SK-N-SH (cell line): ENCODE measurements at regions not wholly inside any gene's neighbourhood (a gene's known extent, or its start where the extent isn't known, plus 50 kb on each side); places are given as distances from the start of the nearest gene placed in this dataset.

Experiments
- CTCF ChIA-PET: fragments of 300-600, 350-600 bp; formaldehyde crosslinking; extraction: SDS; loops from one replicate; lab custom pipeline; 2021; lab: Yijun Ruan, JAX
- POLR2A ChIA-PET: fragments of 350-600 bp; sonication (Branson Sonifier 250); formaldehyde crosslinking; extraction: SDS; loops from one replicate; lab custom pipeline; 2020; ENCODE audit warnings: antibody characterized with exemption, inconsistent platforms; lab: Yijun Ruan, JAX
- DNase-seq: peaks from one replicate; pipeline ENCODE4 v3.0.0; 2012
- H2AFZ ChIP-seq: fragments of 200-600 bp; sonication (generic); 2 replicates; pipeline ENCODE4 v1.8.1; 2016; ENCODE audit warnings: antibody characterized with exemption, mild to moderate bottlenecking, low read depth
- H3F3A ChIP-seq: fragments of 200-600 bp; sonication (generic); replicated peaks from 2 replicates; pipeline ENCODE3; 2016; ENCODE audit warnings: antibody characterized with exemption, mild to moderate bottlenecking; ENCODE audit not compliant: insufficient read depth
- H3K27ac ChIP-seq, 2 experiments: fragments of 200-500 bp in 1 of 2; fragments of 200-600 bp in 1 of 2; sonication (Bioruptor generic) in 1 of 2; sonication (generic), shearing (Covaris generic) in 1 of 2; 2 replicates each; pipeline versions ENCODE4 v1.5.1 to v1.6.1; 2014 to 2016; ENCODE audit warnings: low read depth in 2 of 2, inconsistent platforms in 1 of 2, low read length in 1 of 2, mild to moderate bottlenecking in 1 of 2, mixed read lengths in 1 of 2
- H3K27me3 ChIP-seq: fragments of 200-600 bp; sonication (generic), shearing (Covaris generic); 2 replicates; pipeline ENCODE4 v1.6.1; 2016; ENCODE audit warnings: mixed run types; ENCODE audit not compliant: insufficient read depth
- H3K36me3 ChIP-seq, 2 experiments: fragments of 200-500 bp in 1 of 2; fragments of 200-600 bp in 1 of 2; sonication (Bioruptor generic) in 1 of 2; sonication (generic) in 1 of 2; replicated peaks in 1 of 2; 2 replicates each; pipeline versions ENCODE3 to v1.5.1; 2014 to 2016; ENCODE audit warnings: low read length in 1 of 2, mild to moderate bottlenecking in 1 of 2; ENCODE audit not compliant: insufficient read depth in 2 of 2, control insufficient read depth in 1 of 2
- H3K4me1 ChIP-seq, 2 experiments: fragments of 200-500 bp in 1 of 2; fragments of 200-600 bp in 1 of 2; sonication (Bioruptor generic) in 1 of 2; sonication (generic), shearing (Covaris generic) in 1 of 2; 2 replicates each; pipeline versions ENCODE4 v1.5.1 to v1.6.1; 2014 to 2016; ENCODE audit warnings: low read depth in 1 of 2, low read length in 1 of 2, mixed run types in 1 of 2; ENCODE audit not compliant: insufficient read depth in 2 of 2, control insufficient read depth in 1 of 2
- H3K4me2 ChIP-seq: fragments of 200-600 bp; sonication (generic), shearing (Covaris generic); 2 replicates; pipeline ENCODE4 v1.6.1; 2017; ENCODE audit warnings: mixed run types
- H3K4me3 ChIP-seq, 2 experiments: fragments of 200-500 bp in 1 of 2; fragments of 200-600 bp in 1 of 2; sonication (Bioruptor generic) in 1 of 2; sonication (generic), shearing (Covaris generic) in 1 of 2; 2 replicates each; pipeline versions ENCODE4 v1.5.1 to v1.8.1; 2014 to 2016; ENCODE audit warnings: low read depth in 2 of 2, inconsistent platforms in 1 of 2, low read length in 1 of 2, mild to moderate bottlenecking in 1 of 2, mixed read lengths in 1 of 2, moderate library complexity in 1 of 2
- H3K79me2 ChIP-seq: fragments of 200-600 bp; sonication (generic); 2 replicates; pipeline ENCODE4 v1.8.1; 2017; ENCODE audit warnings: mild to moderate bottlenecking; ENCODE audit not compliant: insufficient read depth
- H3K9ac ChIP-seq: fragments of 200-600 bp; sonication (generic); 2 replicates; pipeline ENCODE4 v1.6.1; 2017; ENCODE audit warnings: mixed run types
- H3K9me2 ChIP-seq: fragments of 200-600 bp; sonication (generic); 2 replicates; pipeline ENCODE4 v1.6.1; 2017; ENCODE audit warnings: mixed run types
- H3K9me3 ChIP-seq: fragments of 200-600 bp; sonication (generic); 2 replicates; pipeline ENCODE4 v1.6.1; 2017; ENCODE audit warnings: mixed run types, mild to moderate bottlenecking, moderate library complexity
- H4K20me1 ChIP-seq: fragments of 200-600 bp; sonication (generic); 2 replicates; pipeline ENCODE4 v1.6.1; 2017; ENCODE audit warnings: mild to moderate bottlenecking, mixed run types; ENCODE audit not compliant: insufficient read depth
- EP300 ChIP-seq, 2 experiments: IDR thresholded peaks; 2 replicates each; pipeline versions ENCODE4 v1.4.0 to v1.6.1; 2012; ENCODE audit warnings: borderline replicate concordance in 1 of 2, low read depth in 1 of 2, low read length in 1 of 2
- FOXJ3 ChIP-seq: sonication (generic); formaldehyde crosslinking; IDR thresholded peaks from 2 replicates; pipeline ENCODE4 v1.5.1; 2020; ENCODE audit warnings: mild to moderate bottlenecking, missing genetic modification reagents
- FOXM1 ChIP-seq: IDR thresholded peaks from 2 replicates; pipeline ENCODE4 v1.4.0; 2012; ENCODE audit warnings: low read depth, mild to moderate bottlenecking
- GABPA ChIP-seq: IDR thresholded peaks from 2 replicates; pipeline ENCODE4 v1.4.0; 2012; ENCODE audit warnings: low read depth, mild to moderate bottlenecking
- GATA2 ChIP-seq: sonication (generic); formaldehyde crosslinking; IDR thresholded peaks from 2 replicates; pipeline ENCODE4 v1.5.0; 2020; ENCODE audit warnings: mild to moderate bottlenecking, missing genetic modification reagents
- JUND ChIP-seq: IDR thresholded peaks from 2 replicates; pipeline ENCODE4 v1.4.0; 2012
- MEF2A ChIP-seq: IDR thresholded peaks from 2 replicates; pipeline ENCODE4 v1.4.0; 2012; ENCODE audit warnings: low read depth, borderline replicate concordance
- NFIC ChIP-seq: IDR thresholded peaks from 2 replicates; pipeline ENCODE4 v1.4.0; 2012; ENCODE audit warnings: borderline replicate concordance
- POLR2AphosphoS5 ChIP-seq: IDR thresholded peaks from 2 replicates; pipeline ENCODE4 v1.6.1; 2012; ENCODE audit warnings: low read depth, low read length
- RCOR1 ChIP-seq: fragments of 150-350 bp; IDR thresholded peaks from 2 replicates; pipeline ENCODE4 v1.6.1; 2017; ENCODE audit warnings: antibody characterized with exemption, low read length
- REST ChIP-seq: IDR thresholded peaks from 2 replicates; pipeline ENCODE4 v1.6.1; 2012; ENCODE audit warnings: mild to moderate bottlenecking, low read depth, low read length, moderate library complexity
- RXRA ChIP-seq: IDR thresholded peaks from 2 replicates; pipeline ENCODE4 v1.4.0; 2012; ENCODE audit warnings: low read depth, mild to moderate bottlenecking, borderline replicate concordance
- SMC3 ChIP-seq: IDR thresholded peaks from 2 replicates; pipeline ENCODE4 v1.6.1; 2012; ENCODE audit warnings: low read depth, low read length, improper control_type of control experiment
- TAF1 ChIP-seq: IDR thresholded peaks from 2 replicates; pipeline ENCODE4 v1.6.1; 2012; ENCODE audit warnings: low read depth, mild to moderate bottlenecking, low read length, moderate library complexity, borderline replicate concordance
- ZBTB33 ChIP-seq: IDR thresholded peaks from 2 replicates; pipeline ENCODE4 v1.4.0; 2012; ENCODE audit warnings: low read depth, borderline replicate concordance
- WGBS: methylation state at CpG from one replicate; pipeline ENCODE4 v1.1.6; 2017; ENCODE audit warnings: low lambda C conversion rate; 5-methylcytosine and 5-hydroxymethylcytosine counted together
- TF ChIP-seq, protein P1 (sequence below): fragments of 150-350 bp; IDR thresholded peaks from 2 replicates; pipeline ENCODE4 v1.6.1; 2016; ENCODE audit warnings: mild to moderate bottlenecking, low read depth, low read length
- TF ChIP-seq, protein P2 (sequence below): IDR thresholded peaks from 2 replicates; pipeline ENCODE4; 2012

- Histone ChIP-seq H3K4me1 (no peaks in the 10 kb centered on the region), H3K27ac (no peak overlapping the region), H3K4me3 (no peak overlapping the region), H3K4me2 (no peak overlapping the region), H4K20me1 (no peaks in the 10 kb centered on the region), H3F3A (peaks cover 10% of the 10 kb centered on the region), H3K9me3 (peaks cover 7% of the 10 kb centered on the region; the same call in 1 of the 2 replicates), H3K9ac (no peak overlapping the region), H3K27me3 (no peaks in the 10 kb centered on the region), H3K9me2 (no peaks in the 10 kb centered on the region), H3K79me2 (no peaks in the 10 kb centered on the region)
- WGBS = 31% methylated on average over 2 of the region's 3 CpGs
- no peak for DNase-seq
- CTCF ChIA-PET = no interaction called here
- POLR2A ChIA-PET = no interaction called here
- TF ChIP-seq FOXJ3 (CRISPR knock-in tag) (no peak), RXRA (no peak), GABPA (no peak), EP300 (IDR thresholded peaks at IDR 0.05; ENCODE audit: borderline replicate concordance in 1 of 2, low read depth in 1 of 2, low read length in 1 of 2) (no peak)
- TF ChIP-seq, protein P1, sequence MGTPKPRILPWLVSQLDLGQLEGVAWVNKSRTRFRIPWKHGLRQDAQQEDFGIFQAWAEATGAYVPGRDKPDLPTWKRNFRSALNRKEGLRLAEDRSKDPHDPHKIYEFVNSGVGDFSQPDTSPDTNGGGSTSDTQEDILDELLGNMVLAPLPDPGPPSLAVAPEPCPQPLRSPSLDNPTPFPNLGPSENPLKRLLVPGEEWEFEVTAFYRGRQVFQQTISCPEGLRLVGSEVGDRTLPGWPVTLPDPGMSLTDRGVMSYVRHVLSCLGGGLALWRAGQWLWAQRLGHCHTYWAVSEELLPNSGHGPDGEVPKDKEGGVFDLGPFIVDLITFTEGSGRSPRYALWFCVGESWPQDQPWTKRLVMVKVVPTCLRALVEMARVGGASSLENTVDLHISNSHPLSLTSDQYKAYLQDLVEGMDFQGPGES = no peak
- TF ChIP-seq, all 33 proteins: peak for 0
- H3K36me3 ChIP-seq = no peaks in the 10 kb centered on the region
- H2AFZ ChIP-seq = no peak overlapping the region
These were observed 246.7 kb upstream of the B3GALT2 start for GRCh38 chr1:193432979-193433587.

- peaks cover 10% of the 10 kb centered on the region for H3F3A ChIP-seq
- DNase-seq = no peak
- no peaks in the 10 kb centered on the region for H3K36me3 ChIP-seq
- no peak overlapping the region for H3K9ac ChIP-seq
- no peak overlapping the region; the same call in 1 of the 2 replicates for H2AFZ ChIP-seq
- H3K27me3 ChIP-seq = no peaks in the 10 kb centered on the region
- H3K27ac ChIP-seq = no peak overlapping the region
- no peaks in the 10 kb centered on the region for H3K9me2 ChIP-seq
- POLR2A ChIA-PET = no interaction called here
- no peak overlapping the region for H3K4me2 ChIP-seq
- CTCF ChIA-PET = no interaction called here
- no peaks in the 10 kb centered on the region for H3K79me2 ChIP-seq
- WGBS = 11% methylated on average over 2 of the region's 2 CpGs
- H3K4me1 ChIP-seq = no peaks in the 10 kb centered on the region
- H4K20me1 ChIP-seq = no peaks in the 10 kb centered on the region
- H3K4me3 ChIP-seq = no peak overlapping the region
- peaks cover 7% of the 10 kb centered on the region; the same call in 1 of the 2 replicates for H3K9me3 ChIP-seq
- TF ChIP-seq MEF2A (no peak), NFIC (no peak), FOXM1 (no peak), RCOR1 (no peak), GATA2 (no peak), SMC3 (no peak), POLR2AphosphoS5 (no peak), TAF1 (no peak), FOXJ3 (CRISPR knock-in tag) (no peak), JUND (no peak), REST (no peak), ZBTB33 (no peak)
- TF ChIP-seq, protein P1 = no peak
- TF ChIP-seq, protein P2, sequence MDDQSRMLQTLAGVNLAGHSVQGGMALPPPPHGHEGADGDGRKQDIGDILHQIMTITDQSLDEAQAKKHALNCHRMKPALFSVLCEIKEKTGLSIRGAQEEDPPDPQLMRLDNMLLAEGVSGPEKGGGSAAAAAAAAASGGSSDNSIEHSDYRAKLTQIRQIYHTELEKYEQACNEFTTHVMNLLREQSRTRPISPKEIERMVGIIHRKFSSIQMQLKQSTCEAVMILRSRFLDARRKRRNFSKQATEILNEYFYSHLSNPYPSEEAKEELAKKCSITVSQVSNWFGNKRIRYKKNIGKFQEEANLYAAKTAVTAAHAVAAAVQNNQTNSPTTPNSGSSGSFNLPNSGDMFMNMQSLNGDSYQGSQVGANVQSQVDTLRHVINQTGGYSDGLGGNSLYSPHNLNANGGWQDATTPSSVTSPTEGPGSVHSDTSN = no peak
These were observed 245.0 kb upstream of the B3GALT2 start for GRCh38 chr1:193431265-193431977.
